ENCODE measurements at regions not wholly inside any gene's neighbourhood (a gene's known extent, or its start where the extent isn't known, plus 50 kb on each side); places are given as distances from the start of the nearest gene placed in this dataset.
A peak's percentile ranks its signal among the peaks of the same experiment; 100 is the strongest.

DNA sequence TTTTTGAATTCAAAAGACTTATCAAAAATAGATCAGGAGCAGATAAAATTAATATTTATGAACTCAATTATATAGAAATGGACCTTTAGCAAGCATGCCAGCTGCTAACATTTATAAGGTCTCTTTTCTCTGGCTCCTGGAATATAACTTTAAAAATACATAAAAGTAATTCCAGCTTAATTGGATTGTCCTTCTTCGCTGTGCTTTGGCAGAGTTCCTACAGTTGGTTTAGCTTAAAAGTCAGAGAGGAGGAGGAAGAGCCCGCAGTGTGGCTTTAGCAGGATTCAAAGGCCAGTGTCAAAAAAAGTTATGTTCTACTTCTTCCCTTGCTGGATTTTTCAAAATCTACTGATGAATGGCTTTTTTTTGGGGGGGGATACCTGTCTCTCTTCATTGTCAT, 1484.9 kb upstream of the TMEM132C start:
- TF ChIP-seq, protein P1, sequence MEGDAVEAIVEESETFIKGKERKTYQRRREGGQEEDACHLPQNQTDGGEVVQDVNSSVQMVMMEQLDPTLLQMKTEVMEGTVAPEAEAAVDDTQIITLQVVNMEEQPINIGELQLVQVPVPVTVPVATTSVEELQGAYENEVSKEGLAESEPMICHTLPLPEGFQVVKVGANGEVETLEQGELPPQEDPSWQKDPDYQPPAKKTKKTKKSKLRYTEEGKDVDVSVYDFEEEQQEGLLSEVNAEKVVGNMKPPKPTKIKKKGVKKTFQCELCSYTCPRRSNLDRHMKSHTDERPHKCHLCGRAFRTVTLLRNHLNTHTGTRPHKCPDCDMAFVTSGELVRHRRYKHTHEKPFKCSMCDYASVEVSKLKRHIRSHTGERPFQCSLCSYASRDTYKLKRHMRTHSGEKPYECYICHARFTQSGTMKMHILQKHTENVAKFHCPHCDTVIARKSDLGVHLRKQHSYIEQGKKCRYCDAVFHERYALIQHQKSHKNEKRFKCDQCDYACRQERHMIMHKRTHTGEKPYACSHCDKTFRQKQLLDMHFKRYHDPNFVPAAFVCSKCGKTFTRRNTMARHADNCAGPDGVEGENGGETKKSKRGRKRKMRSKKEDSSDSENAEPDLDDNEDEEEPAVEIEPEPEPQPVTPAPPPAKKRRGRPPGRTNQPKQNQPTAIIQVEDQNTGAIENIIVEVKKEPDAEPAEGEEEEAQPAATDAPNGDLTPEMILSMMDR (conservative IDR thresholded peaks at IDR 0.05; ENCODE audit: low read depth), result no peak
- H3K27ac ChIP-seq, result no peak overlapping the region
- DNase-seq (ENCODE audit: low spot score), result no peak
- POLR2A ChIA-PET (ENCODE audit: low non-redundant PET), result no interaction called here
- CTCF ChIA-PET, result no interaction called here

DNA sequence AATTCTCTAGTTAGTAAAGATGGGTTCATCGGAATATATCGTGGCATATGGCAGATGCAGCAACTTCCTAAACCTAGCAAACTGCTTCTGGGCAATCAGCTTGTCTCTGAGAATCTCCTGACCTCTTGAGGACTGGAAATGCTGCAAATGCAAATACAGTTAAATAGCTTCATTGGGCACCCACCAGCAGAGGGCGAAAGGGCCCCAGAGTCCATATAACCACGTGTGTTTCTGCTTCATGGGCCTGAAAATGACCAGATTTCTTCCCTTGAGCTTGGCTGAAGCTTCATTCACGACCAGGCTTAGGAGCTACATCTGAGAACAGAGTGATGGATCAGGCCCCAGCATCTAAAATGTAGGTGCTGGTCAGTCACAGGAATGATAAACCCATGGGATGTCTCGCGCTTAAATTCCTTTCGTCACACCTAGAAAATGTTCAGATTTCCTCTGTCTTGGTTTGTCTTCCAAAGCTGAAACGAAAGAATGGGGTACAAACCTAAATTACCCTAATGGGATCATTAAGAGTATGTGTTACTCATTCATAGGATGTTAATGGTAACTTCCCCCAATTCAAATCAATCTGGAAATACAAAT, 1482.5 kb upstream of the TMEM132C start:
- TF ChIP-seq, protein P1 (conservative IDR thresholded peaks at IDR 0.05; ENCODE audit: low read depth), result peak; percentile 36
- peak; percentile 3 for DNase-seq (ENCODE audit: low spot score)
- H3K27ac ChIP-seq, result no peak overlapping the region
- POLR2A ChIA-PET (ENCODE audit: low non-redundant PET), result no interaction called here
- CTCF ChIA-PET, result interaction anchor here (0.6 to 1.2 kb wide), 9 partner anchors 12 to 906 kb away, joined by 3 to 7 read pairs (median 3); no protein-coding TSS in a partner anchor

- POLR2A ChIA-PET (ENCODE audit: low non-redundant PET), result no interaction called here
- CTCF ChIA-PET, result interaction anchor here (0.6 kb wide), 1 partner anchor 591 kb away, joined by 4 read pairs; no protein-coding TSS in a partner anchor
- TF ChIP-seq, protein P1 (conservative IDR thresholded peaks at IDR 0.05; ENCODE audit: low read depth), result no peak
- no peak overlapping the region for H3K27ac ChIP-seq
- DNase-seq (ENCODE audit: low spot score), result no peak
These were observed 1477.0 kb upstream of the TMEM132C start for GRCh38 chr12:126789963-126790362.

GRCh38 chr12:126791122-126791521, 1475.8 kb upstream of the TMEM132C start:
- TF ChIP-seq, protein P1 (conservative IDR thresholded peaks at IDR 0.05; ENCODE audit: low read depth), result no peak
- ChIA-PET POLR2A (ENCODE audit: low non-redundant PET) (no interaction called here), CTCF (no interaction called here)
- no peak overlapping the region for H3K27ac ChIP-seq
- DNase-seq (ENCODE audit: low spot score), result no peak

DNA sequence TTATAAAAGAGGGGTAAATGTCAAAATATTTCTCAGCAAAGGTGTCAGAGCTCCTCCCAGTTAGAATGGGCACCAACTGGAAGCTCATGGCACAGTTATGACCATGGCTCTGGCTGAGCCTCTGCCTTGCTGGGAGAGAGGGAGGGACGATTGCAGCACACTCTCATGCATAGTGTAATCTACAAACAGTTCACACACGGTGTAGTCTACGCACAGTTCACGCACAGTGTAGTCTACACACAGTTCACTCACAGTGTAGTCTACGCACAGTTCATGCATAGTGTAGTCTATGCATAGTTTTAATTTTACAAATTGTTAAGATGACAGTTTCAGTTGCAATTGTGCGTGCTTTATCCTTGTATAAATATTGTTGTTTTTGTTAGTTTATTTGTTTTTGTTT, 1474.6 kb upstream of the TMEM132C start:
- TF ChIP-seq, protein P1 (conservative IDR thresholded peaks at IDR 0.05; ENCODE audit: low read depth), result no peak
- ChIA-PET POLR2A (ENCODE audit: low non-redundant PET) (no interaction called here), CTCF (interaction anchor here (0.6 kb wide), 2 partner anchors 53 to 1146 kb away, joined by 3 to 4 read pairs; no protein-coding TSS in a partner anchor)
- no peak overlapping the region for H3K27ac ChIP-seq
- DNase-seq (ENCODE audit: low spot score), result no peak

DNA sequence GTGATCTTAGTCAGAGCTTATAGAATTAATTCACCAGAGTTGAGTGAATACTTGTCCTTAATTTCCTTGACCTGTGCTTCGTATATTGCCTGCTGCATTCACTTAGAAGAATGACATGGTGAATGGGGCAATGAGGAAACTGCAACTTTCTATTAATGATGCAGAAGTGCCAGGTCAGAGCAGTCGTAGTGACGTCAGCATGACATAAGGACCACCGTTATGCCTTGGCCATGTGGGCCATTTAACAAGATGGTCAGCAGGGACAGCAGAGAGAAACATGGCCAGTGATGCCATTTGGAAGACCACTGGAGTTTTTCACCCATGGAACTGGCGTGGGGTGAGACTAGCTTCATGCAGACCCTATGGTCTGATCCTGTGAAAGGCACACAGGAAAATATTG, 1469.4 kb upstream of the TMEM132C start:
- no peak overlapping the region for H3K27ac ChIP-seq
- DNase-seq (ENCODE audit: low spot score), result no peak
- ChIA-PET CTCF (no interaction called here), POLR2A (ENCODE audit: low non-redundant PET) (no interaction called here)
- TF ChIP-seq, protein P1 (conservative IDR thresholded peaks at IDR 0.05; ENCODE audit: low read depth), result no peak

All from RWPE1 (cell line).